ENCODE measurements at regions not wholly inside any gene's neighbourhood (a gene's known extent, or its start where the extent isn't known, plus 50 kb on each side); places are given as distances from the start of the nearest gene placed in this dataset.

- DNase-seq = no peak
Observed at GRCh38 chr6:11291582-11291981, 59.1 kb upstream of the NEDD9 start.

- DNase-seq = no peak
Observed at GRCh38 chr6:11290027-11290426, 57.6 kb upstream of the NEDD9 start.

GRCh38 chr6:11288065-11288464, 55.6 kb upstream of the NEDD9 start:
- DNase-seq = no peak

DNA sequence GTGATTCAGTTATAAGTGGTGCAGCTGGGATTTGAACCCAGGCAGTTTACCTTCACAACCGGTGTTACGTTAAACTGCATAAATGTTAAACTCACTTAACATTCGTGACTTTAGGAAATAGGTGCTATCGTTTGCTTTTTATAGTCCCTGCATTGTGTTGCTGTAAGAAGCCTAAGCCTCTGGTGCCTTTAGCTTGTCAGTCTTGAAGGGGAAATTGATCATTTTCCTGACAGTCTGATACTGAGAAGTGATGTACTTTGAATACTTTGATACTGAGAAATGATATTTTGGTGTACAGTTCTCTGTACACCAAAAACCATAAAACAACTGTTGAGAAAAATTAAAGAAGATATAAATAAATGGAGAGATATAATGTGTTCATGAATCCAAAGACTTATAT, 52.5 kb upstream of the NEDD9 start:
- DNase-seq = no peak

- no peak for DNase-seq
Observed at GRCh38 chr6:11283629-11284028, 51.2 kb upstream of the NEDD9 start.

GRCh38 chr6:11282875-11283274, 50.4 kb upstream of the NEDD9 start:
- DNase-seq = no peak
